CD14-positive monocyte (primary cell): ENCODE measurements at regions not wholly inside any gene's neighbourhood (a gene's known extent, or its start where the extent isn't known, plus 50 kb on each side); places are given as distances from the start of the nearest gene placed in this dataset.

Source experiments
- DNase-seq, 3 donors: peaks; one replicate each; pipeline ENCODE4 v3.0.0-alpha.2; 2011 to 2022
- H2AFZ ChIP-seq: 2 replicates; pipeline ENCODE4 v1.6.0; 2012; ENCODE audit warnings: mild to moderate bottlenecking, low read depth, low read length, inconsistent platforms; ENCODE audit not compliant: insufficient read depth, poor library complexity, severe bottlenecking
- H3K27ac ChIP-seq, 2 donors: 1 replicate in 1 of 2; 2 replicates in 1 of 2; pipeline ENCODE4 v1.5.1; 2012 to 2013; ENCODE audit warnings: low read length in 2 of 2, control low read depth in 1 of 2, inconsistent platforms in 1 of 2, low read depth in 1 of 2, mild to moderate bottlenecking in 1 of 2
- H3K27me3 ChIP-seq, 2 donors: one replicate each; pipeline versions ENCODE4 v1.6.0 to v1.6.1; 2011 to 2013; ENCODE audit warnings: low read length in 2 of 2; ENCODE audit not compliant: control insufficient read depth in 2 of 2, insufficient read depth in 2 of 2
- H3K36me3 ChIP-seq, 2 donors: replicated peaks in 1 of 2; 1 replicate in 1 of 2; 2 replicates in 1 of 2; pipeline versions ENCODE4 v1.5.1 to v1.6.1; 2012 to 2013; ENCODE audit warnings: low read length in 2 of 2, control low read depth in 1 of 2, inconsistent platforms in 1 of 2, mild to moderate bottlenecking in 1 of 2; ENCODE audit not compliant: insufficient read depth in 2 of 2, control insufficient read depth in 1 of 2
- H3K4me1 ChIP-seq, 2 donors: 1 replicate in 1 of 2; 2 replicates in 1 of 2; pipeline versions ENCODE4 v1.5.1 to v1.6.1; 2012 to 2013; ENCODE audit warnings: low read length in 2 of 2, control low read depth in 1 of 2, inconsistent platforms in 1 of 2, mild to moderate bottlenecking in 1 of 2, moderate library complexity in 1 of 2; ENCODE audit not compliant: insufficient read depth in 2 of 2, control insufficient read depth in 1 of 2
- H3K4me2 ChIP-seq: replicated peaks from 2 replicates; pipeline ENCODE3; 2012; ENCODE audit warnings: low read length, moderate library complexity, mild to moderate bottlenecking; ENCODE audit not compliant: poor library complexity, severe bottlenecking; ENCODE audit errors: extremely low read depth
- H3K4me3 ChIP-seq, 3 experiments: fragments of 200-600 bp in 1 of 3; sonication (generic) in 1 of 3; replicated peaks in 1 of 3; 1 replicate in 2 of 3; 2 replicates in 1 of 3; pipeline ENCODE4 v1.5.1; 2011 to 2013; ENCODE audit warnings: low read length in 3 of 3, mild to moderate bottlenecking in 3 of 3, control low read depth in 2 of 3, low read depth in 2 of 3, inconsistent platforms in 1 of 3, moderate library complexity in 1 of 3
- H3K79me2 ChIP-seq: 2 replicates; pipeline ENCODE4 v1.6.0; 2012; ENCODE audit warnings: mild to moderate bottlenecking, control low read depth, inconsistent platforms, low read length, moderate library complexity; ENCODE audit not compliant: insufficient read depth
- H3K9ac ChIP-seq: 2 replicates; pipeline ENCODE4 v1.6.0; 2017; ENCODE audit warnings: low read length, mild to moderate bottlenecking; ENCODE audit not compliant: insufficient read depth, poor library complexity, severe bottlenecking
- H3K9me3 ChIP-seq, 2 donors: replicated peaks in 1 of 2; 1 replicate in 1 of 2; 2 replicates in 1 of 2; pipeline versions ENCODE4 v1.5.1 to v1.6.1; 2012 to 2013; ENCODE audit warnings: low read length in 2 of 2, control low read depth in 1 of 2; ENCODE audit not compliant: control insufficient read depth in 1 of 2, insufficient read depth in 1 of 2
- H4K20me1 ChIP-seq: 2 replicates; pipeline ENCODE4 v1.6.0; 2012; ENCODE audit warnings: mild to moderate bottlenecking, low read length, control low read depth, moderate library complexity; ENCODE audit not compliant: insufficient read depth
- H3K27ac Mint-ChIP-seq, 7 donors: one replicate each; pipeline ENCODE4 v1.8.0; 2020; ENCODE audit warnings: mild to moderate bottlenecking in 7 of 7, mixed read lengths in 7 of 7, moderate library complexity in 6 of 7, inconsistent platforms in 2 of 7
- H3K27me3 Mint-ChIP-seq, 3 donors: one replicate each; pipeline ENCODE4 v1.8.0; 2021 to 2022; ENCODE audit warnings: low read depth in 3 of 3, mild to moderate bottlenecking in 3 of 3, mixed read lengths in 3 of 3, moderate library complexity in 3 of 3, inconsistent platforms in 1 of 3
- H3K36me3 Mint-ChIP-seq, 2 donors: one replicate each; pipeline ENCODE4 v1.8.0; 2020; ENCODE audit warnings: mixed read lengths in 2 of 2, inconsistent platforms in 1 of 2, mild to moderate bottlenecking in 1 of 2
- H3K4me1 Mint-ChIP-seq: one replicate; pipeline ENCODE4 v1.8.0; 2020; ENCODE audit warnings: mild to moderate bottlenecking, mixed read lengths
- H3K4me3 Mint-ChIP-seq, 2 donors: one replicate each; pipeline ENCODE4 v1.8.0; 2020; ENCODE audit warnings: mild to moderate bottlenecking in 2 of 2, mixed read lengths in 2 of 2, moderate library complexity in 1 of 2
- H3K9me3 Mint-ChIP-seq, 7 donors: one replicate each; pipeline ENCODE4 v1.8.0; 2020 to 2022; ENCODE audit warnings: mixed read lengths in 7 of 7, mild to moderate bottlenecking in 6 of 7, moderate library complexity in 6 of 7, inconsistent platforms in 2 of 7
- WGBS: methylation state at CpG from one replicate; pipeline ENCODE4 v1.1.5; 2013; ENCODE audit warnings: missing lambda C conversion rate; ENCODE audit not compliant: insufficient coverage; 5-methylcytosine and 5-hydroxymethylcytosine counted together
- intact Hi-C, 2 donors: fragments of 100-400 bp; cut with micrococcal nuclease; formaldehyde crosslinking; loops; one replicate each; pipeline versions ENCODE4 v1.15.0 to v1.15.1; 2023
- TF ChIP-seq, protein P1 (sequence below): fragments of 200-600 bp; IDR thresholded peaks from one replicate; pipeline ENCODE4 v1.8.0; 2022; ENCODE audit warnings: antibody characterized with exemption, mild to moderate bottlenecking

DNA sequence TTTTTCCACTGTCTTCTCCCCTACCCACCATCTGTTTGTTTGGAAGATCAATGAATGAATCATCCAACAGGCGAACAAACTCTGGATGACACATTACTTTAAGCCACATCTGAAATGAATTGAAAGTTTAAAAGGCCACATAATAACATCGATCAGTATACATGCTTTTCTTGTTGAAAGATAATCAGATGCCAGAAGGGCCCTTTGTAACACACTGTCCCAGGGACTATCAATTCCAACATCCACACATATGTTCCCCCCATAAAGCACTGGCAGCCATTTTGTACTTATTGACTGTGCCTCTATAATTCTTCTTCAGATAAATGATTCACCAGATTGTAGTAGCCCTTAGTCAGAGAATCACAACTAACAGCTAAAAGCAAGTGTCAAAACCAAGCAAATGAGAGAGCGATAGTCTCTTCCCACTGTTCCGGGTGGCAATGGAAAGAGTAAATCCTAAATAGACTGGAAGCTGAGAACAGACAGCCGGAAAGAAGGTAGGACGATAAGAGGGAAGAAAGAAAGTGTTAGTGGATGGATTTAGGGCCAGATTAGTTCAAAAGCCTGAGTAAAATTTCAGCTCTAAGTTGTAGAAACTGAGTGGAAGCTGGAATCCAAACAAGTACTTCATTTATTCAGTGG lies 184.9 kb upstream of the TENT5A start:
- peaks cover 47% of the 10 kb centered on the region for H3K4me1 Mint-ChIP-seq
- Histone ChIP-seq H3K36me3 (no peaks in the 10 kb centered on the region), H3K9ac (no peak overlapping the region), H3K9me3 (no peaks in the 10 kb centered on the region), H3K4me2 (no peak overlapping the region), H2AFZ (peak overlapping the region; percentile 16), H3K27me3 (no peaks in the 10 kb centered on the region), H3K27ac (no peak overlapping the region), H3K79me2 (no peaks in the 10 kb centered on the region), H3K4me1 (peaks cover 14 to 30% of the 10 kb centered on the region in 2 donors), H4K20me1 (no peaks in the 10 kb centered on the region), H3K4me3 (no peak overlapping the region)
- H3K9me3 Mint-ChIP-seq = peaks cover 0 to 3% (median 0%) of the 10 kb centered on the region in 7 donors
- peak overlapping the region in 1 of 7 donors; percentile 41 for H3K27ac Mint-ChIP-seq
- no peak overlapping the region for H3K4me3 Mint-ChIP-seq
- no peaks in the 10 kb centered on the region for H3K36me3 Mint-ChIP-seq
- no peak for DNase-seq
- TF ChIP-seq, protein P1, sequence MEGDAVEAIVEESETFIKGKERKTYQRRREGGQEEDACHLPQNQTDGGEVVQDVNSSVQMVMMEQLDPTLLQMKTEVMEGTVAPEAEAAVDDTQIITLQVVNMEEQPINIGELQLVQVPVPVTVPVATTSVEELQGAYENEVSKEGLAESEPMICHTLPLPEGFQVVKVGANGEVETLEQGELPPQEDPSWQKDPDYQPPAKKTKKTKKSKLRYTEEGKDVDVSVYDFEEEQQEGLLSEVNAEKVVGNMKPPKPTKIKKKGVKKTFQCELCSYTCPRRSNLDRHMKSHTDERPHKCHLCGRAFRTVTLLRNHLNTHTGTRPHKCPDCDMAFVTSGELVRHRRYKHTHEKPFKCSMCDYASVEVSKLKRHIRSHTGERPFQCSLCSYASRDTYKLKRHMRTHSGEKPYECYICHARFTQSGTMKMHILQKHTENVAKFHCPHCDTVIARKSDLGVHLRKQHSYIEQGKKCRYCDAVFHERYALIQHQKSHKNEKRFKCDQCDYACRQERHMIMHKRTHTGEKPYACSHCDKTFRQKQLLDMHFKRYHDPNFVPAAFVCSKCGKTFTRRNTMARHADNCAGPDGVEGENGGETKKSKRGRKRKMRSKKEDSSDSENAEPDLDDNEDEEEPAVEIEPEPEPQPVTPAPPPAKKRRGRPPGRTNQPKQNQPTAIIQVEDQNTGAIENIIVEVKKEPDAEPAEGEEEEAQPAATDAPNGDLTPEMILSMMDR = no peak
- intact Hi-C loops = no loop called here
- H3K27me3 Mint-ChIP-seq = peaks cover 0 to 2% (median 0%) of the 10 kb centered on the region in 3 donors
- WGBS = 88% methylated on average over 1 of the region's 6 CpGs

- Mint-ChIP-seq H3K27me3 (no peaks in the 10 kb centered on the region), H3K4me1 (peaks cover 25% of the 10 kb centered on the region), H3K9me3 (peaks cover 0 to 7% (median 4%) of the 10 kb centered on the region in 7 donors), H3K4me3 (no peak overlapping the region), H3K27ac (no peak overlapping the region), H3K36me3 (no peaks in the 10 kb centered on the region)
- no peak overlapping the region for H3K4me3 ChIP-seq
- no peaks in the 10 kb centered on the region for H3K36me3 ChIP-seq
- H4K20me1 ChIP-seq = no peaks in the 10 kb centered on the region
- H3K27ac ChIP-seq = no peak overlapping the region
- TF ChIP-seq, protein P1 = no peak
- no peaks in the 10 kb centered on the region for H3K79me2 ChIP-seq
- H3K9me3 ChIP-seq = no peaks in the 10 kb centered on the region
- no peak overlapping the region for H2AFZ ChIP-seq
- no peaks in the 10 kb centered on the region for H3K27me3 ChIP-seq
- no peak overlapping the region for H3K9ac ChIP-seq
- no peak for DNase-seq
- no CpG with 5 or more reads among the region's 1 CpG for WGBS
- no peak overlapping the region for H3K4me2 ChIP-seq
- intact Hi-C loops = no loop called here
- H3K4me1 ChIP-seq = peaks cover 0 to 11% of the 10 kb centered on the region in 2 donors
Measured at GRCh38 chr6:81934936-81935335, 182.5 kb upstream of the TENT5A start.
